Effector memory CD8-positive, alpha-beta T cell (primary cell): ENCODE measurements at regions not wholly inside any gene's neighbourhood (a gene's known extent, or its start where the extent isn't known, plus 50 kb on each side); places are given as distances from the start of the nearest gene placed in this dataset.

ENCODE experiments used
- ATAC-seq: fragments of 150-1000 bp; cut with Tn5 transposase; replicated peaks from 2 replicates; pipeline ENCODE4 v1.10.0; 2021; ENCODE audit warnings: mild to moderate bottlenecking, moderate library complexity
- DNase-seq, 3 experiments: peaks; one replicate each; pipeline ENCODE4 v3.0.0; 2021
- H3K27ac Mint-ChIP-seq, 2 donors: one replicate each; pipeline ENCODE4 v1.8.0; 2022; ENCODE audit warnings: mild to moderate bottlenecking in 2 of 2, mixed read lengths in 2 of 2, moderate library complexity in 2 of 2
- H3K27me3 Mint-ChIP-seq, 2 donors: one replicate each; pipeline ENCODE4 v1.8.0; 2022; ENCODE audit warnings: mixed read lengths in 2 of 2
- H3K36me3 Mint-ChIP-seq: one replicate; pipeline ENCODE4 v1.8.0; 2022; ENCODE audit warnings: mild to moderate bottlenecking, moderate library complexity, mixed read lengths; ENCODE audit not compliant: insufficient read depth
- H3K4me1 Mint-ChIP-seq, 2 donors: one replicate each; pipeline ENCODE4 v1.8.0; 2022; ENCODE audit warnings: low read depth in 2 of 2, mixed read lengths in 2 of 2
- H3K4me3 Mint-ChIP-seq, 2 donors: one replicate each; pipeline ENCODE4 v1.8.0; 2022; ENCODE audit warnings: mild to moderate bottlenecking in 2 of 2, mixed read lengths in 2 of 2, moderate library complexity in 2 of 2
- H3K9me3 Mint-ChIP-seq, 2 donors: one replicate each; pipeline ENCODE4 v1.8.0; 2022; ENCODE audit warnings: mixed read lengths in 2 of 2

GRCh38 chr13:89970353-89970709 is 1377.2 kb upstream of the MIR17HG start:
- H3K27me3 Mint-ChIP-seq = no peaks in the 10 kb centered on the region
- H3K9me3 Mint-ChIP-seq = peaks cover 4 to 32% of the 10 kb centered on the region in 2 donors
- no peak for DNase-seq
- no peaks in the 10 kb centered on the region for H3K4me1 Mint-ChIP-seq
- no peak overlapping the region for H3K4me3 Mint-ChIP-seq
- no peaks in the 10 kb centered on the region for H3K36me3 Mint-ChIP-seq
- ATAC-seq = no peak
- H3K27ac Mint-ChIP-seq = no peak overlapping the region

GRCh38 chr13:89977203-89977602 is 1370.3 kb upstream of the MIR17HG start:
- Mint-ChIP-seq H3K4me1 (no peaks in the 10 kb centered on the region), H3K36me3 (no peaks in the 10 kb centered on the region), H3K9me3 (no peaks in the 10 kb centered on the region), H3K4me3 (no peak overlapping the region), H3K27me3 (no peaks in the 10 kb centered on the region), H3K27ac (no peak overlapping the region)
- no peak for DNase-seq
- no peak for ATAC-seq

GRCh38 chr13:89980896-89981295 is 1366.6 kb upstream of the MIR17HG start:
- DNase-seq (no peak), ATAC-seq (no peak)
- Mint-ChIP-seq H3K27me3 (no peaks in the 10 kb centered on the region), H3K27ac (no peak overlapping the region), H3K9me3 (peaks cover 0 to 2% of the 10 kb centered on the region in 2 donors), H3K36me3 (no peaks in the 10 kb centered on the region), H3K4me3 (no peak overlapping the region), H3K4me1 (no peaks in the 10 kb centered on the region)

- ATAC-seq = no peak
- Mint-ChIP-seq H3K27ac (no peak overlapping the region), H3K36me3 (no peaks in the 10 kb centered on the region), H3K27me3 (no peaks in the 10 kb centered on the region), H3K9me3 (peaks cover 0 to 2% of the 10 kb centered on the region in 2 donors), H3K4me3 (no peak overlapping the region), H3K4me1 (no peaks in the 10 kb centered on the region)
- DNase-seq = no peak
Measured at GRCh38 chr13:89982407-89983095, 1364.9 kb upstream of the MIR17HG start.

- Mint-ChIP-seq H3K9me3 (peaks cover 0 to 5% of the 10 kb centered on the region in 2 donors), H3K4me3 (no peak overlapping the region), H3K27me3 (no peaks in the 10 kb centered on the region), H3K4me1 (no peaks in the 10 kb centered on the region), H3K27ac (no peak overlapping the region), H3K36me3 (no peaks in the 10 kb centered on the region)
- ATAC-seq = no peak
- DNase-seq = no peak
Measured at GRCh38 chr13:89988206-89988605, 1359.3 kb upstream of the MIR17HG start.

GRCh38 chr13:90003566-90003965 is 1343.9 kb upstream of the MIR17HG start:
- Mint-ChIP-seq H3K36me3 (peaks cover 3% of the 10 kb centered on the region), H3K4me1 (no peaks in the 10 kb centered on the region), H3K27ac (no peak overlapping the region)

GRCh38 chr13:90008707-90009149 is 1338.8 kb upstream of the MIR17HG start:
- no peak overlapping the region for H3K27ac Mint-ChIP-seq
- ATAC-seq (no peak), DNase-seq (no peak)
- H3K27me3 Mint-ChIP-seq = no peaks in the 10 kb centered on the region
- no peak overlapping the region for H3K4me3 Mint-ChIP-seq
- H3K4me1 Mint-ChIP-seq = no peaks in the 10 kb centered on the region
- no peaks in the 10 kb centered on the region for H3K36me3 Mint-ChIP-seq
- no peaks in the 10 kb centered on the region for H3K9me3 Mint-ChIP-seq

More at GRCh38 chr13:90003566-90003965, 1343.9 kb upstream of the MIR17HG start:
- DNase-seq = no peak
- Mint-ChIP-seq H3K27me3 (no peaks in the 10 kb centered on the region), H3K4me3 (no peak overlapping the region), H3K9me3 (peaks cover 2 to 13% of the 10 kb centered on the region in 2 donors)
- no peak for ATAC-seq

GRCh38 chr13:90014038-90014437 is 1333.4 kb upstream of the MIR17HG start:
- ATAC-seq = no peak
- Mint-ChIP-seq H3K36me3 (peaks cover 2% of the 10 kb centered on the region), H3K4me1 (no peaks in the 10 kb centered on the region)

GRCh38 chr13:90015565-90016507 is 1331.7 kb upstream of the MIR17HG start:
- ATAC-seq (no peak), DNase-seq (no peak)
- Mint-ChIP-seq H3K4me3 (no peak overlapping the region), H3K36me3 (peaks cover 2% of the 10 kb centered on the region), H3K27ac (no peak overlapping the region), H3K27me3 (no peaks in the 10 kb centered on the region), H3K4me1 (no peaks in the 10 kb centered on the region), H3K9me3 (no peaks in the 10 kb centered on the region)

More at GRCh38 chr13:90014038-90014437, 1333.4 kb upstream of the MIR17HG start:
- Mint-ChIP-seq H3K27me3 (no peaks in the 10 kb centered on the region), H3K4me3 (no peak overlapping the region), H3K9me3 (no peaks in the 10 kb centered on the region), H3K27ac (no peak overlapping the region)
- DNase-seq = no peak

- H3K27me3 Mint-ChIP-seq = no peaks in the 10 kb centered on the region
- H3K27ac Mint-ChIP-seq = no peak overlapping the region
- H3K4me1 Mint-ChIP-seq = no peaks in the 10 kb centered on the region
- no peaks in the 10 kb centered on the region for H3K9me3 Mint-ChIP-seq
- peaks cover 2% of the 10 kb centered on the region for H3K36me3 Mint-ChIP-seq
- DNase-seq (no peak), ATAC-seq (no peak)
- no peak overlapping the region for H3K4me3 Mint-ChIP-seq
Measured at GRCh38 chr13:90016688-90017087, 1330.8 kb upstream of the MIR17HG start.

- no peaks in the 10 kb centered on the region for H3K4me1 Mint-ChIP-seq
- no peak for ATAC-seq
- DNase-seq = no peak
- H3K4me3 Mint-ChIP-seq = no peak overlapping the region
- no peaks in the 10 kb centered on the region for H3K27me3 Mint-ChIP-seq
- peaks cover 2% of the 10 kb centered on the region for H3K36me3 Mint-ChIP-seq
- no peak overlapping the region for H3K27ac Mint-ChIP-seq
- no peaks in the 10 kb centered on the region for H3K9me3 Mint-ChIP-seq
Measured at GRCh38 chr13:90020536-90021070, 1326.9 kb upstream of the MIR17HG start.

- no peak overlapping the region for H3K4me3 Mint-ChIP-seq
- no peaks in the 10 kb centered on the region for H3K36me3 Mint-ChIP-seq
- no peak overlapping the region for H3K27ac Mint-ChIP-seq
- H3K9me3 Mint-ChIP-seq = peaks cover 9% of the 10 kb centered on the region in 2 donors
- DNase-seq (no peak), ATAC-seq (no peak)
- no peaks in the 10 kb centered on the region for H3K4me1 Mint-ChIP-seq
- H3K27me3 Mint-ChIP-seq = no peaks in the 10 kb centered on the region
Measured at GRCh38 chr13:90027409-90027808, 1320.1 kb upstream of the MIR17HG start.

GRCh38 chr13:90032313-90032712 is 1315.2 kb upstream of the MIR17HG start:
- DNase-seq (no peak), ATAC-seq (no peak)
- no peak overlapping the region for H3K4me3 Mint-ChIP-seq
- H3K27ac Mint-ChIP-seq = no peak overlapping the region
- no peaks in the 10 kb centered on the region for H3K36me3 Mint-ChIP-seq
- H3K9me3 Mint-ChIP-seq = peaks cover 0 to 5% of the 10 kb centered on the region in 2 donors
- H3K4me1 Mint-ChIP-seq = no peaks in the 10 kb centered on the region
- no peaks in the 10 kb centered on the region for H3K27me3 Mint-ChIP-seq
